Peyer's patch (tissue), 4 donors: ENCODE measurements at regions not wholly inside any gene's neighbourhood (a gene's known extent, or its start where the extent isn't known, plus 50 kb on each side); places are given as distances from the start of the nearest gene placed in this dataset.
"Not testable (repeated sequence)": the region's sequence is repeated elsewhere in the genome, so short reads cannot be mapped to it uniquely, and the experiment has no call there.

Source experiments
- DNase-seq, 3 donors: peaks; one replicate each; pipeline ENCODE4 v3.0.0-alpha.2; 2017 to 2019
- H3K27ac ChIP-seq, 4 donors: fragments of 200-600 bp; sonication (generic); one replicate each; pipeline ENCODE4 v1.5.1; 2016 to 2019
- H3K27me3 ChIP-seq, 2 donors: fragments of 200-600 bp; sonication (generic); one replicate each; pipeline ENCODE4 v1.5.1; 2019
- H3K36me3 ChIP-seq, 3 donors: fragments of 200-600 bp; sonication (generic); one replicate each; pipeline ENCODE4 v1.5.1; 2016 to 2019
- H3K4me1 ChIP-seq, 4 donors: fragments of 200-600 bp; sonication (generic); one replicate each; pipeline ENCODE4 v1.5.1; 2016 to 2019
- H3K4me3 ChIP-seq, 4 donors: fragments of 200-600 bp; sonication (generic); 1 replicate in 3 of 4; 2 replicates in 1 of 4; pipeline ENCODE4 v1.5.1; 2016 to 2019; ENCODE audit warnings: mild to moderate bottlenecking in 1 of 4
- H3K9me3 ChIP-seq, 4 donors: fragments of 200-600 bp; sonication (generic); one replicate each; pipeline ENCODE4 v1.5.1; 2016 to 2019; ENCODE audit warnings: mild to moderate bottlenecking in 1 of 4
- CTCF ChIP-seq, 6 experiments: fragments of 450-650 bp in 4 of 6; fragments of 200-600 bp in 2 of 6; sonication (generic) in 1 of 6; IDR thresholded peaks; one replicate each; pipeline ENCODE4 v1.5.1; 2017 to 2019; ENCODE audit warnings: antibody characterized with exemption in 6 of 6, mild to moderate bottlenecking in 3 of 6, moderate library complexity in 1 of 6
- POLR2A ChIP-seq, 2 donors: fragments of 450-650 bp; IDR thresholded peaks; one replicate each; pipeline ENCODE4 v1.5.1; 2017; ENCODE audit warnings: antibody characterized with exemption in 2 of 2, mild to moderate bottlenecking in 2 of 2, moderate library complexity in 2 of 2

- no peak overlapping the region for H3K4me3 ChIP-seq
- no peak overlapping the region for H3K27ac ChIP-seq
- no peaks in the 10 kb centered on the region for H3K9me3 ChIP-seq
- TF ChIP-seq CTCF (IDR thresholded peaks at IDR 0.05) (no peak), POLR2A (IDR thresholded peaks at IDR 0.05) (no peak)
- no peaks in the 10 kb centered on the region for H3K27me3 ChIP-seq
- H3K4me1 ChIP-seq = no peaks in the 10 kb centered on the region
- H3K36me3 ChIP-seq = no peaks in the 10 kb centered on the region
- DNase-seq = no peak
Observed at GRCh38 chr19:14265290-14266036, 59.5 kb upstream of the ADGRL1 start.

- H3K4me3 ChIP-seq, DNase-seq, H3K4me1 ChIP-seq, H3K36me3 ChIP-seq, H3K27ac ChIP-seq, H3K9me3 ChIP-seq, H3K27me3 ChIP-seq: not testable (repeated sequence)
Observed at GRCh38 chr19:14255902-14256649, 50.1 kb upstream of the ADGRL1 start.
